ENCODE measurements at regions not wholly inside any gene's neighbourhood (a gene's known extent, or its start where the extent isn't known, plus 50 kb on each side); places are given as distances from the start of the nearest gene placed in this dataset.

- no peak for ATAC-seq
Measured at GRCh38 chr2:150042500-150043171, 444.8 kb downstream of the RND3 start.

GRCh38 chr2:150041722-150042425 is 445.6 kb downstream of the RND3 start:
- no peak for ATAC-seq

More at GRCh38 chr2:150042500-150043171, 444.8 kb downstream of the RND3 start:
- no peak for TF ChIP-seq CSRNP3 (CRISPR knock-in tag; IDR thresholded peaks at IDR 0.05)
- TF ChIP-seq PPARA (CRISPR knock-in tag; IDR thresholded peaks at IDR 0.05; ENCODE audit: borderline replicate concordance): no peak
- TF ChIP-seq ZFP3 (CRISPR knock-in tag; IDR thresholded peaks at IDR 0.05): no peak
- no peak for TF ChIP-seq ESRRG (CRISPR knock-in tag; IDR thresholded peaks at IDR 0.05)
- no peak for TF ChIP-seq ZFP30 (CRISPR knock-in tag; IDR thresholded peaks at IDR 0.05)
- TF ChIP-seq TCF4 (CRISPR knock-in tag; IDR thresholded peaks at IDR 0.05; ENCODE audit: borderline replicate concordance): no peak
- no peak for TF ChIP-seq OSR1 (CRISPR knock-in tag; IDR thresholded peaks at IDR 0.05)
- TF ChIP-seq PATZ1 (CRISPR knock-in tag; IDR thresholded peaks at IDR 0.05; ENCODE audit: borderline replicate concordance): no peak

GRCh38 chr2:150036622-150037021 is 449.0 kb upstream of the MMADHC start:
- TF ChIP-seq OSR1 (CRISPR knock-in tag; IDR thresholded peaks at IDR 0.05): no peak
- ATAC-seq: no peak

More at GRCh38 chr2:150041722-150042425, 445.6 kb downstream of the RND3 start:
- TF ChIP-seq ZC3H10 (CRISPR knock-in tag; IDR thresholded peaks at IDR 0.05): no peak

GRCh38 chr2:150034665-150035064 is 447.1 kb upstream of the MMADHC start:
- TF ChIP-seq ZFP30 (CRISPR knock-in tag; IDR thresholded peaks at IDR 0.05): no peak
- no peak for TF ChIP-seq ESRRG (CRISPR knock-in tag; IDR thresholded peaks at IDR 0.05)
- no peak for TF ChIP-seq ZFP3 (CRISPR knock-in tag; IDR thresholded peaks at IDR 0.05)
- no peak for TF ChIP-seq CSRNP3 (CRISPR knock-in tag; IDR thresholded peaks at IDR 0.05)
- no peak for TF ChIP-seq ZC3H10 (CRISPR knock-in tag; IDR thresholded peaks at IDR 0.05)
- TF ChIP-seq OSR1 (CRISPR knock-in tag; IDR thresholded peaks at IDR 0.05): no peak
- TF ChIP-seq ZNF565 (CRISPR knock-in tag; conservative IDR thresholded peaks at IDR 0.05; ENCODE audit: low read depth): no peak
- TF ChIP-seq PPARA (CRISPR knock-in tag; IDR thresholded peaks at IDR 0.05; ENCODE audit: borderline replicate concordance): no peak
- TF ChIP-seq GLIS3 (CRISPR knock-in tag; IDR thresholded peaks at IDR 0.05): no peak
- no peak for TF ChIP-seq ZNF70 (CRISPR knock-in tag; IDR thresholded peaks at IDR 0.05)
- TF ChIP-seq TOX (CRISPR knock-in tag; IDR thresholded peaks at IDR 0.05; ENCODE audit: borderline replicate concordance): no peak
- TF ChIP-seq POU6F1 (CRISPR knock-in tag; IDR thresholded peaks at IDR 0.05; ENCODE audit: borderline replicate concordance, low read depth): no peak
- no peak for TF ChIP-seq BACH2 (CRISPR knock-in tag; IDR thresholded peaks at IDR 0.05; ENCODE audit: borderline replicate concordance)
- no peak for TF ChIP-seq CREB5 (CRISPR knock-in tag; IDR thresholded peaks at IDR 0.05; ENCODE audit: low read depth)
- TF ChIP-seq TSHZ2 (CRISPR knock-in tag; IDR thresholded peaks at IDR 0.05): no peak
- TF ChIP-seq ARNTL (CRISPR knock-in tag; IDR thresholded peaks at IDR 0.05; ENCODE audit: borderline replicate concordance, low read depth): no peak
- no peak for ATAC-seq

Data from SK-N-SH treated with all-trans-retinoic acid at 6 μM for 48 hours (cell line).